ENCODE measurements at regions not wholly inside any gene's neighbourhood (a gene's known extent, or its start where the extent isn't known, plus 50 kb on each side); places are given as distances from the start of the nearest gene placed in this dataset.
A peak's percentile ranks its signal among the peaks of the same experiment; 100 is the strongest.

DNA sequence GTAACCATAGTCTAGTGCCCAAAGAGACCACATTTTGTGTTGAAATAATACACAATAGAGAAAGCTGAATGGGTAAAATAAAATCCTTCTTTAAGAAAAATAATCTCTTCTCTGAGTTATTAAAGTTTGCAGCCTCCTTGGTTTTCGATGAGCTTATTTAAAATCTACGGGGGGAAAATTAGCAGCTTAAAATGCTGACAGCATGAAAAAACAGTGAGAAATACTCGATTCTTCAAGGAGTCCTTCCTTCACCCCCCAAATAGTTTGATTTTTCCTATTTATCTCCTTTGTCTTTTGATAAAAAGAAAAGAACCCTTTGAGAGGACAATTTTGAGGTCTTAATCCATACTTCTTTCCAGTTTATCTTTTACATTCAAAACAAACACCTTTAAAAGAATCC, 394.0 kb upstream of the B3GALT2 start:
- no peak for DNase-seq (ENCODE audit: low read depth)
- in situ Hi-C loops (cut with HindIII; ENCODE audit: low pct_unique_long_range_greater_than_20kb, low sequenced_read_pairs) = no loop called here

GRCh38 chr1:193579323-193579722, 392.9 kb upstream of the B3GALT2 start:
- in situ Hi-C loops (cut with HindIII; ENCODE audit: low pct_unique_long_range_greater_than_20kb, low sequenced_read_pairs) = no loop called here
- DNase-seq (ENCODE audit: low read depth) = no peak

GRCh38 chr1:193574913-193575312, 388.5 kb upstream of the B3GALT2 start:
- in situ Hi-C loops (cut with HindIII; ENCODE audit: low pct_unique_long_range_greater_than_20kb, low sequenced_read_pairs) = no loop called here
- no peak for DNase-seq (ENCODE audit: low read depth)

DNA sequence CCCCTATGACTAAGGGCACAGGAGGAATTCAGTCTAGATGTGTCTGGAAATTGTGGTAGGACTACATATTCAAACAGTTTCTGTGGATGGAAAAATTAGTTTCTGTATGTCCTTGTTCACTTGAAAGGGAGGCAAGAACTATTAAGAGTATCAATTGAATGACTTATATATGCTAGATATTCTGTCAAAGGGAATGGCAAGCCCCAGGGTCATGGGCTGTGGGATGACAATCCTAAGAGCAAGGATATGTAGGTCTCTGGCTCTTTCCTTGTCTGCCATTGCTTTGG, 383.5 kb upstream of the B3GALT2 start:
- no peak for DNase-seq (ENCODE audit: low read depth)
- in situ Hi-C loops (cut with HindIII; ENCODE audit: low pct_unique_long_range_greater_than_20kb, low sequenced_read_pairs) = no loop called here

- no peak for DNase-seq (ENCODE audit: low read depth)
These were observed 382.9 kb upstream of the B3GALT2 start for GRCh38 chr1:193569096-193569982.

DNA sequence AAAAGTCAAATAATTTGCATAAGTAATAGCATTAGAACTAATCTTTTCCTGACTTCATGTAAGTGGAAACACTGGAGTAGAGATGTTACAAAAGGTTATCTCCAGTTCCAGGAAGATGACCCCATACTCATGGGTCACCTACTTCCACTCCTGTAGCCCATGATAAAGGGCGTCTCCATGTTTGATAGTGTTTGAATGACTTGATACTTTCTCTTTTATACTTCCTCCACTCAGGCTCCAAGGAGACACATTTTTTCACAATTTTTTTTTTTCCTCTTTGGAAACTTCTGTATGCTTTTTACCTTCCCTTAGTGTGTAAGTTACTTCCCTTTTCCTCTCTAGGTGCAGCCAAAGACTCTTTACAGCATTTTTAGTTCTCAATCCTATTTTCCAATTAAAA, 382.1 kb upstream of the B3GALT2 start:
- DNase-seq (ENCODE audit: low read depth) = no peak
- in situ Hi-C loops (cut with HindIII; ENCODE audit: low pct_unique_long_range_greater_than_20kb, low sequenced_read_pairs) = no loop called here

More at GRCh38 chr1:193569096-193569982, 382.9 kb upstream of the B3GALT2 start:
- in situ Hi-C loops (cut with HindIII; ENCODE audit: low pct_unique_long_range_greater_than_20kb, low sequenced_read_pairs) = no loop called here

DNA sequence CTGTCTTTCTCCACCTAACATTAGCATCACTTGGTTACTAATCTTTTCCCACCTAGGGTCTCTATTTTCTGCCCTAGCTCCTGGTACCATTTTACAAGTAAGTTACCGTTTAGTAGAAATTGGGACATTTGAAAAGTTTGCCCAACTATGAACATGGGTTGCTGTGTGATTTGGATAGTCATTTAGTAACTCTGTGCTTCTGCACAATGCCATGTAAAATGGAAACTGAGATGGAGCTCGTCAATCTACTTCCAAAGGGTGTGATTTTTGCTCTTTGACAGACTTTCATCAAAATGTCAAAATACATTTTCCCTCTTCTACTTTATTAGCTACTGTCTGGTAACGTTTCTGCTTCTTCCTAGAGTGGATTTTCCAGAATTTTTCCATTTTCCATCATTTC, 381.5 kb upstream of the B3GALT2 start:
- no peak for DNase-seq (ENCODE audit: low read depth)
- in situ Hi-C loops (cut with HindIII; ENCODE audit: low pct_unique_long_range_greater_than_20kb, low sequenced_read_pairs) = no loop called here

- in situ Hi-C loops (cut with HindIII; ENCODE audit: low pct_unique_long_range_greater_than_20kb, low sequenced_read_pairs) = no loop called here
These were observed 380.3 kb upstream of the B3GALT2 start for GRCh38 chr1:193566735-193567134.

DNA sequence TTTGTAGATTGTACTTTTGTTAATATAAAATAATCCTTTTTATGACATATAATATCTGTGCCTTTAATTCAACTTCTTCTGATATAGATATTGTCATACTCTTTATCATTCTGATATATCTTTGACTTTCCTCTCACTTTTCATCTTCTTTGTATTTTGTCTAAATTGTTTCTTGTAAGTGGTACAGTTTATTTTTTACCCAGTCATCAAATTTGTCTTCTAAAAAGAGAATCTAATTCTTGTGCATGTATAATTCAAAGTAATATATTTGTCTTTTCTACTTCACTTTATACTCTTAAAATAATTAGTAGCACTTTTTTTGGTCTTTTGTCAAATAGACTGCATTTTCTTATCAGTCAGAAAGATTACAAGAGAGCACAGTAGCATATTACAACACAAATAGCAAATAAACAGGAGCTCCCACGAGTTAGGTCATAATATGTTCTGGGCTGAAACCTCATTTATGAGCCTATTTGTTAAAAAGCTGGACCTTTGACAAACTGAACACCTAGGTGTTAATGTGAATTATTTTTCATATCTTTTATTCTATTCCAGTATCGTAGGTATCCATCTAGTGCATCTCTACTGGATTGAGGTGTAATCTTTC, 379.7 kb upstream of the B3GALT2 start:
- DNase-seq (ENCODE audit: low read depth) = no peak
- in situ Hi-C loops (cut with HindIII; ENCODE audit: low pct_unique_long_range_greater_than_20kb, low sequenced_read_pairs) = no loop called here

More at GRCh38 chr1:193566735-193567134, 380.3 kb upstream of the B3GALT2 start:
- DNase-seq (ENCODE audit: low read depth) = no peak

DNA sequence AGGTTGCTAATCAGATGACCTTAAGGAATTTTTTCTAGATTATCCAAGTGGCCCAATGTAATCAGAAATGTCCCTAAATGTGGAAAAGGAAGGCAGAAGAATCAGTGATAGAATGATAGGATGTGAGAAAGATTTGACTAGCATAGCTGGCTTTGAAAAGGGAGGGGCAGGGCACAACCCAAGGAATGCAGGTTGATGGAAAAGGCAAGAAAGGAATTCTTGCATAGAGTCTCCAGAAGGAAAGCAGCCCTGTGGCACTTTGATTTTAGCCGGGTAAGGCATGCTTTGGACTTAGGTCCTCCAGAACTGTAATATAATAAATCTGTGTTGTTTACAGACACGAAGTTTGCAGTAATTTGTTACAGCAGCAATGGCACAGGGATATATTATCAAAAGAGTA, 375.7 kb upstream of the B3GALT2 start:
- no peak for DNase-seq (ENCODE audit: low read depth)
- in situ Hi-C loops (cut with HindIII; ENCODE audit: low pct_unique_long_range_greater_than_20kb, low sequenced_read_pairs) = no loop called here

GRCh38 chr1:193558491-193559028, 372.1 kb upstream of the B3GALT2 start:
- in situ Hi-C loops (cut with HindIII; ENCODE audit: low pct_unique_long_range_greater_than_20kb, low sequenced_read_pairs) = no loop called here
- peak; percentile 60 for DNase-seq (ENCODE audit: low read depth)

DNA sequence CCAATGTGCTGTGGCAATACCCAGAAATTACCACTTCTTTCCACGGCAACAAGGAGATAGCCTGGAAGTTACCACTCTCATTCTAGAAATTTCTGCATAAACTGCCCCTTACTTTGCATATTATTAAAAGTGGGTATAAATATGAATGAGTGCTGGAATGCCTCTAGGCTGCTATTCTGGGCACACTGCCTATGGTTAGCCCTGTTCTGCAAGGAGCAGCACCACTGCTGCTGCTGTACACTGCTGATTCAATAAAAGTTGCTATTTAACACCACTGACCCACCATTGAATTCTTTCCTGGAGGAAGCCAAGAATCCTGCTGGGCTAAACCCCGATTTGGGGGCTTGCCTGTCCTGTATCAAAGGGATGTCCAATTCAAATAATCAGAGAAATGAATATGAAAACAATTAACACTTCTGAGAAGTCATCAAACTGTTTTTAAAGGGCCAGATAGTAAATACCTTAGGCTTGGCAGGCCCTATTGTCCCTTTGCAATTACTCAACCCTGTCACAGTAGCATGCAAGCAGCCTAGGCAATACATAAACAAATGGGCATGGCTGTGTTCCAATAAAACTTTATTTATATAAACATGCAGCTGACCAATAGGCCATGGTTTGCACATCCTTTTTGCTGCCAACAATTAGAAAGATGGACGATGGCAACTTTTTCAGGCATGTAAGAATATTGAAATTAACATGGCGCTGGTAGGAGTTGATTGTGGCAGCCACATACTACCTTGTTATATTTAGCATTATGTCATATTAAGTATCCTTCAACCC, 369.4 kb upstream of the B3GALT2 start:
- no peak for DNase-seq (ENCODE audit: low read depth)
- in situ Hi-C loops (cut with HindIII; ENCODE audit: low pct_unique_long_range_greater_than_20kb, low sequenced_read_pairs) = no loop called here

- DNase-seq (ENCODE audit: low read depth) = no peak
- in situ Hi-C loops (cut with HindIII; ENCODE audit: low pct_unique_long_range_greater_than_20kb, low sequenced_read_pairs) = no loop called here
These were observed 367.2 kb upstream of the B3GALT2 start for GRCh38 chr1:193553564-193553963.

DNA sequence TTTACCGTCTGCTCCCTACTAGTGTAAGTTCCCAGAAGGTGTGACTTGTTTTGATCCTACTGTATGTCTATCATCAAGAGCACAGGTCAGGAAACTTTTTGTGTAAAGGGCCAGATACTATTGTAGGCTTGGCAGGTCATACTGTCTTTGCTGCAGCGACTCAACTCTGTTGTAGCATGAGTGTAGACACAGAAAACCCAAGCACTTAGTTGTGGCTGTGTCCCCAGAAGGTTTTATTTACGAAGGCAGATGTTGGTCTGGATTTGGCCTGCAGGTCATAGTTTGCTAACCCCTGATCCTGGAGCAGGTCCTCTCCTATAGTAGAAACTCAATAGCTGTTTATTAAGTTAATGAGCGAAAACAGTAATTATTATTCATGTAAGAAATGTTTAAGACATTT, 365.9 kb upstream of the B3GALT2 start:
- no peak for DNase-seq (ENCODE audit: low read depth)
- in situ Hi-C loops (cut with HindIII; ENCODE audit: low pct_unique_long_range_greater_than_20kb, low sequenced_read_pairs) = no loop called here

- in situ Hi-C loops (cut with HindIII; ENCODE audit: low pct_unique_long_range_greater_than_20kb, low sequenced_read_pairs) = no loop called here
These were observed 362.7 kb upstream of the B3GALT2 start for GRCh38 chr1:193549081-193549480.

DNA sequence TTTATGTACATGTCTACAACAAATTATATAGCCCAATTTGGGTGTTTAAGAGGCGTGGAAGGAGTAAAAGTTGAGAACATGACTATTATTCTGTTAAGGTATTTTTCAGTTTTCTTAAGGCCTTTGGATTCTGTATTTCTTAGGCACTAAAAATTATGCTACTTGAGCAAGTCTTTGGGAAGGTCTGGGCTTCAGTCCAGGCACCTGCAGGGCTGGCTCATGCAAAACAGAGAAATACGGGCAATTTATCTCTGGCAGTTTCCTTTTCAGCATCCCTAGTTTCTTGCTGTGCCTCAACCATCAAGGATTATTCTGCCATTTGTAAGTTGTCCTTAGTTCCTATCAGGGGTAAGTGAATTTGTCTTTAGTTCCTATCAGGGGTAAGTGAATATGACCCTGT, 358.8 kb upstream of the B3GALT2 start:
- DNase-seq (ENCODE audit: low read depth) = no peak
- in situ Hi-C loops (cut with HindIII; ENCODE audit: low pct_unique_long_range_greater_than_20kb, low sequenced_read_pairs) = no loop called here

More at GRCh38 chr1:193549081-193549480, 362.7 kb upstream of the B3GALT2 start:
- no peak for DNase-seq (ENCODE audit: low read depth)

GRCh38 chr1:193543259-193543658, 356.8 kb upstream of the B3GALT2 start:
- no peak for DNase-seq (ENCODE audit: low read depth)
- in situ Hi-C loops (cut with HindIII; ENCODE audit: low pct_unique_long_range_greater_than_20kb, low sequenced_read_pairs) = no loop called here

DNA sequence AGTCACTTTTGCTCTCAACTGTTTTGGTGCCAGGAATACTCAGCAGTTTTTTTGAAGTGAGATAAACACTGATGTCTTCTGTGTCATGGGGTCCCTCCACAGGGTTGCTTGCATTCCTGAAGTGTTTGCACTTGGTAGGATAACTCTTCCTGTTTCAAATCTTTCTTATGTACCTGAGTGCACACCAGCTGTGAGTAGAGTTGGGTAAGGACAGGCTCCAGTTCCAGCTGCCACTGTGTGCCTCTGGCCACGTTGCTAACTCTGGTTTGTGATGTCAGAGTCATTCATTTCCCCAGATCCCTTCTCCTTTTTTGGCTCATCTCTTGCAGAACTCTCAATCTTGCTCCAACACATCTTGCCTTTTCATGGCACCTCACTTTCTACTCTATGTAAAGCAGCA, 356.3 kb upstream of the B3GALT2 start:
- in situ Hi-C loops (cut with HindIII; ENCODE audit: low pct_unique_long_range_greater_than_20kb, low sequenced_read_pairs) = no loop called here
- no peak for DNase-seq (ENCODE audit: low read depth)

DNA sequence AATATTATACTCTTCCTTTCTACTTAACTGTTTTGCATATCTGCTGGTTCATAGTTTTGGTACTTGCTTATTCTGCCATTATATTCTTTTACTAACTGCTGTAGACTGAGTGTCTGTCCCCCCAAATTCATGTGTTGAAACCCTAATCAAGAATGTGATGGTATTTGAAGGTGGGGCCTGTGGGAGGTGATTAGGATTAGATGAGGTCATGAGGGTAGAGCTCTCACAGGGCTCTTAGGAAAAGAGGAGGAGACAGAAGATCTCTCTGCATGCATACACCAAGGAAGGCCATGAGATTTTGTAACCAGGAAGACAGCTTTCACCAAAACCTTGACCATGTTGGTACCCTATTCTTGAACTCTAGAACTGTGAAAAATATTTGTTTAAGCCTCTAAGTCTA, 354.1 kb upstream of the B3GALT2 start:
- DNase-seq (ENCODE audit: low read depth) = no peak
- in situ Hi-C loops (cut with HindIII; ENCODE audit: low pct_unique_long_range_greater_than_20kb, low sequenced_read_pairs) = no loop called here

Data from Caki2 (cell line).